Uterus (tissue), 3 donors: ENCODE measurements at regions not wholly inside any gene's neighbourhood (a gene's known extent, or its start where the extent isn't known, plus 50 kb on each side); places are given as distances from the start of the nearest gene placed in this dataset.

Source experiments
- DNase-seq, 2 donors: peaks; one replicate each; pipeline ENCODE4 v3.0.0-alpha.2; 2019 to 2020
- H3K27ac ChIP-seq, 2 donors: fragments of 200-600 bp; sonication (generic); 1 replicate in 1 of 2; 2 replicates in 1 of 2; pipeline ENCODE4 v1.5.1; 2016 to 2018
- H3K27me3 ChIP-seq, 2 donors: fragments of 200-600 bp; sonication (generic); one replicate each; pipeline ENCODE4 v1.5.1; 2018 to 2019; ENCODE audit warnings: control low read depth in 1 of 2
- H3K36me3 ChIP-seq, 2 donors: fragments of 200-600 bp; sonication (generic); one replicate each; pipeline ENCODE4 v1.5.1; 2019; ENCODE audit warnings: control low read depth in 1 of 2
- H3K4me1 ChIP-seq, 2 donors: fragments of 200-600 bp; sonication (generic); one replicate each; pipeline ENCODE4 v1.5.1; 2018 to 2019; ENCODE audit warnings: control low read depth in 1 of 2
- H3K4me3 ChIP-seq, 2 donors: fragments of 200-600 bp; sonication (generic); 1 replicate in 1 of 2; 2 replicates in 1 of 2; pipeline ENCODE4 v1.5.1; 2018 to 2019; ENCODE audit warnings: mild to moderate bottlenecking in 1 of 2
- H3K9me3 ChIP-seq, 2 donors: fragments of 200-600 bp; sonication (generic); one replicate each; pipeline ENCODE4 v1.5.1; 2019; ENCODE audit warnings: control low read depth in 1 of 2
- CTCF ChIP-seq, 4 experiments: fragments of 200-600 bp in 2 of 4; fragments of 450-650 bp in 2 of 4; sonication (generic) in 2 of 4; IDR thresholded peaks; one replicate each; pipeline ENCODE4 v1.5.1; 2016 to 2019; ENCODE audit warnings: antibody characterized with exemption in 4 of 4, mild to moderate bottlenecking in 2 of 4, moderate library complexity in 1 of 4
- POLR2A ChIP-seq, 2 donors: fragments of 450-650 bp; IDR thresholded peaks; one replicate each; pipeline ENCODE4 v1.6.1; 2016; ENCODE audit warnings: antibody characterized with exemption in 2 of 2, mild to moderate bottlenecking in 1 of 2, moderate library complexity in 1 of 2
- intact Hi-C: fragments of 100-400 bp; cut with DNase I; formaldehyde crosslinking; loops from one replicate; pipeline ENCODE4 v1.15.1; 2023; ENCODE audit warnings: low total_unique reads
- donor health status: DM: yes; HTN: yes; CAD: no.

GRCh38 chr7:356691-357462, 66.9 kb downstream of the FOXL3 start:
- intact Hi-C loops, result no loop called here
- H3K9me3 ChIP-seq, result no peaks in the 10 kb centered on the region

GRCh38 chr7:357531-358209, 67.7 kb downstream of the FOXL3 start:
- intact Hi-C loops, result no loop called here
- DNase-seq, result no peak
- peaks cover 6 to 15% of the 10 kb centered on the region in 2 donors for H3K27me3 ChIP-seq
- no peaks in the 10 kb centered on the region for H3K9me3 ChIP-seq
- TF ChIP-seq CTCF (IDR thresholded peaks at IDR 0.05) (no peak), POLR2A (IDR thresholded peaks at IDR 0.05) (no peak)
- no peak overlapping the region for H3K27ac ChIP-seq
- no peaks in the 10 kb centered on the region for H3K4me1 ChIP-seq
- no peaks in the 10 kb centered on the region for H3K36me3 ChIP-seq
- H3K4me3 ChIP-seq, result no peak overlapping the region

More at GRCh38 chr7:356691-357462, 66.9 kb downstream of the FOXL3 start:
- H3K27me3 ChIP-seq, result peaks cover under 1 to 15% of the 10 kb centered on the region in 2 donors
- no peak for DNase-seq
- no peaks in the 10 kb centered on the region for H3K36me3 ChIP-seq
- no peak overlapping the region for H3K4me3 ChIP-seq
- no peak overlapping the region for H3K27ac ChIP-seq
- H3K4me1 ChIP-seq, result no peaks in the 10 kb centered on the region
- TF ChIP-seq POLR2A (IDR thresholded peaks at IDR 0.05), result no peak

GRCh38 chr7:358352-358751, 68.4 kb downstream of the FOXL3 start:
- TF ChIP-seq CTCF (IDR thresholded peaks at IDR 0.05), result no peak
- TF ChIP-seq POLR2A (IDR thresholded peaks at IDR 0.05), result no peak
- no peaks in the 10 kb centered on the region for H3K4me1 ChIP-seq
- intact Hi-C loops, result no loop called here
- no peaks in the 10 kb centered on the region for H3K9me3 ChIP-seq
- DNase-seq, result no peak
- H3K4me3 ChIP-seq, result no peak overlapping the region
- no peaks in the 10 kb centered on the region for H3K36me3 ChIP-seq
- peaks cover 6 to 15% of the 10 kb centered on the region in 2 donors for H3K27me3 ChIP-seq
- H3K27ac ChIP-seq, result no peak overlapping the region

GRCh38 chr7:359226-359765, 69.3 kb downstream of the FOXL3 start:
- no peak for DNase-seq
- Histone ChIP-seq H3K36me3 (no peaks in the 10 kb centered on the region), H3K27me3 (peaks cover 6 to 15% of the 10 kb centered on the region in 2 donors), H3K27ac (no peak overlapping the region), H3K4me1 (no peaks in the 10 kb centered on the region), H3K4me3 (no peak overlapping the region), H3K9me3 (no peaks in the 10 kb centered on the region)
- no peak for TF ChIP-seq POLR2A (IDR thresholded peaks at IDR 0.05)
- intact Hi-C loops, result no loop called here

- Histone ChIP-seq H3K27me3 (peaks cover 6 to 15% of the 10 kb centered on the region in 2 donors), H3K27ac (no peak overlapping the region), H3K36me3 (no peaks in the 10 kb centered on the region), H3K9me3 (no peaks in the 10 kb centered on the region), H3K4me3 (no peak overlapping the region), H3K4me1 (no peaks in the 10 kb centered on the region)
- DNase-seq, result no peak
- TF ChIP-seq POLR2A (IDR thresholded peaks at IDR 0.05) (no peak), CTCF (IDR thresholded peaks at IDR 0.05) (no peak)
- intact Hi-C loops, result no loop called here
Measured at GRCh38 chr7:359766-360361, 69.9 kb downstream of the FOXL3 start.
